GM18505 (cell line): ENCODE measurements at regions not wholly inside any gene's neighbourhood (a gene's known extent, or its start where the extent isn't known, plus 50 kb on each side); places are given as distances from the start of the nearest gene placed in this dataset.

Experiments used
- ATAC-seq: cut with Tn5 transposase; IDR thresholded peaks from one replicate; pipeline ENCODE4 v1.9.1; 2021; ENCODE audit not compliant: unreplicated experiment
- POLR2A ChIP-seq: IDR thresholded peaks from 4 replicates; pipeline ENCODE4 v1.6.1; 2011; ENCODE audit warnings: borderline replicate concordance; ENCODE audit not compliant: insufficient read depth, insufficient read length; ENCODE audit errors: extremely low read depth

DNA sequence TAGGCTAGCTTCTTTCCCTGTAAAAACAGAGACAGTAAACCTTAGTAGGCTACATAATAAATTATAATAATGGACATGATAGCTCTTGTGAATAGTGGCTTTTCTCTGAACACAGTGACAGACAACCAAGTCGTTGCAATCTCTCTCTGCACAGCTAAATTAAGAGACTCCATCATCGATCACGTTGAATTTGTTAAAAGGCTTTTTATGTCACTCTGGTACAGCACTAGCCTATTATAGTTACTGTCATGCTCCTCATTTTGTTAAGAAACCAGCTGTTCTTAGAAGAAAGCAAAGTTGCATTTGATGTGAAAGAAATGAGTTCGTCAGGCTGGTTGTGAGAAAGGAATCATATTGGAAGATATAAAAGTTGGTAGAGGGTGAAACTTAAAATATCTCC lies 50.3 kb upstream of the ARHGAP28 start:
- ATAC-seq = no peak
- TF ChIP-seq POLR2A = no peak
